Endothelial cell of umbilical vein (primary cell): ENCODE measurements at regions not wholly inside any gene's neighbourhood (a gene's known extent, or its start where the extent isn't known, plus 50 kb on each side); places are given as distances from the start of the nearest gene placed in this dataset.

Experiments
- BruUV-seq: library from RNA; stranded (reverse); fragments of 400-500 nt; replicated peaks from 2 replicates; lab custom pipeline; 2021; lab: Mats Ljungman, UMichigan
- CTCF ChIA-PET: fragments of 300-600, 350-600 bp; sonication (Branson Sonifier 250); formaldehyde crosslinking; loops from one replicate; lab custom pipeline; 2021; ENCODE audit warnings: antibody characterized with exemption, inconsistent platforms; lab: Charles Lee
- POLR2A ChIA-PET: fragments of 300-600, 350-600 bp; sonication (Branson Sonifier 250); formaldehyde crosslinking; loops from one replicate; lab custom pipeline; 2021; ENCODE audit warnings: antibody characterized with exemption, inconsistent platforms; lab: Charles Lee
- DNase-seq: peaks from one replicate; pipeline ENCODE4 v3.0.0-alpha.2; 2011; ENCODE audit warnings: low read depth, low spot score
- FAIRE-seq: peaks from 2 replicates; lab custom pipeline; 2011; peaks lifted over from hg19 to GRCh38; lab: Jason Lieb, UNC
- H2AFZ ChIP-seq: 2 replicates; pipeline ENCODE4 v1.6.0; 2012; ENCODE audit warnings: low read depth, low read length, control low read depth, inconsistent platforms
- H3K27ac ChIP-seq: 2 replicates; pipeline ENCODE4 v1.5.1; 2011; ENCODE audit warnings: low read depth, mild to moderate bottlenecking, control low read depth, low read length, moderate library complexity; ENCODE audit not compliant: insufficient read depth
- H3K27me3 ChIP-seq, 2 experiments: 2 replicates each; pipeline versions ENCODE4 v1.6.0 to v1.6.1; 2011; ENCODE audit warnings: low read length in 2 of 2, mixed read lengths in 1 of 2; ENCODE audit not compliant: control insufficient read depth in 2 of 2, insufficient read depth in 2 of 2
- H3K36me3 ChIP-seq, 2 experiments: 2 replicates in 1 of 2; 3 replicates in 1 of 2; pipeline ENCODE4 v1.5.1; 2011; ENCODE audit warnings: low read length in 2 of 2, mild to moderate bottlenecking in 1 of 2, moderate library complexity in 1 of 2; ENCODE audit not compliant: control insufficient read depth in 2 of 2, insufficient read depth in 2 of 2; ENCODE audit errors: extremely low read depth in 1 of 2
- H3K4me1 ChIP-seq: 3 replicates; pipeline ENCODE4 v1.5.1; 2011; ENCODE audit warnings: mild to moderate bottlenecking, low read length; ENCODE audit not compliant: control insufficient read depth, insufficient read depth; ENCODE audit errors: extremely low read depth
- H3K4me2 ChIP-seq: 2 replicates; pipeline ENCODE4 v1.6.1; 2011; ENCODE audit warnings: low read length, control low read depth, mixed read lengths; ENCODE audit not compliant: insufficient read depth
- H3K4me3 ChIP-seq, 3 experiments: fragments of 200-600 bp in 1 of 3; sonication (generic), shearing (Covaris generic) in 1 of 3; replicated peaks in 1 of 3; 2 replicates each; pipeline ENCODE4 v1.5.1; 2011 to 2016; ENCODE audit warnings: control low read depth in 3 of 3, low read length in 3 of 3, mild to moderate bottlenecking in 2 of 3, inconsistent platforms in 1 of 3, low read depth in 1 of 3, moderate library complexity in 1 of 3; ENCODE audit not compliant: insufficient read depth in 1 of 3
- H3K79me2 ChIP-seq: 2 replicates; pipeline ENCODE4 v1.6.0; 2012; ENCODE audit warnings: low read length, inconsistent platforms; ENCODE audit not compliant: control insufficient read depth, insufficient read depth
- H3K9ac ChIP-seq: replicated peaks from 2 replicates; pipeline ENCODE3; 2011; ENCODE audit warnings: low read length, control low read depth; ENCODE audit not compliant: insufficient read depth; ENCODE audit errors: extremely low read depth
- H3K9me1 ChIP-seq: replicated peaks from 3 replicates; pipeline ENCODE4 v1.6.0; 2011; ENCODE audit warnings: mild to moderate bottlenecking, low read length; ENCODE audit not compliant: control insufficient read depth, insufficient read depth; ENCODE audit errors: extremely low read depth
- H3K9me3 ChIP-seq: replicated peaks from 2 replicates; pipeline ENCODE4 v1.5.1; 2012; ENCODE audit warnings: low read length, inconsistent platforms; ENCODE audit not compliant: control insufficient read depth, insufficient read depth
- H4K20me1 ChIP-seq: replicated peaks from 2 replicates; pipeline ENCODE3; 2011; ENCODE audit warnings: mild to moderate bottlenecking, low read length; ENCODE audit not compliant: control insufficient read depth, insufficient read depth; ENCODE audit errors: extremely low read depth
- EZH2 ChIP-seq: IDR thresholded peaks from 2 replicates; pipeline ENCODE4 v1.6.1; 2012; ENCODE audit warnings: borderline replicate concordance, low read depth, mild to moderate bottlenecking, moderate library complexity, low read length, inconsistent platforms; ENCODE audit not compliant: severe bottlenecking
- FOS ChIP-seq: IDR thresholded peaks from 2 replicates; pipeline ENCODE4 v1.6.1; 2011; ENCODE audit warnings: mild to moderate bottlenecking, low read length, moderate library complexity, borderline replicate concordance; ENCODE audit not compliant: insufficient read depth
- GATA2 ChIP-seq: IDR thresholded peaks from 2 replicates; pipeline ENCODE4 v1.7.0; 2011; ENCODE audit warnings: low read depth, mild to moderate bottlenecking, moderate library complexity, mixed read lengths, low read length; ENCODE audit not compliant: insufficient read length, insufficient read depth
- JUN ChIP-seq: IDR thresholded peaks from 2 replicates; pipeline ENCODE4 v1.6.1; 2011; ENCODE audit warnings: borderline replicate concordance, low read depth; ENCODE audit not compliant: insufficient read length, insufficient read depth
- MYC ChIP-seq: IDR thresholded peaks from one replicate; pipeline ENCODE4 v1.6.1; 2011; ENCODE audit warnings: mild to moderate bottlenecking, low read depth, low read length
- POLR2A ChIP-seq: IDR thresholded peaks from 2 replicates; pipeline ENCODE4 v1.6.1; 2012; ENCODE audit warnings: low read depth, mild to moderate bottlenecking, control low read depth, low read length
- POLR2AphosphoS5 ChIP-seq: IDR thresholded peaks from 2 replicates; pipeline ENCODE4 v1.6.1; 2012; ENCODE audit warnings: low read depth, mild to moderate bottlenecking, control low read depth, low read length, moderate library complexity; ENCODE audit not compliant: insufficient read depth
- dilution Hi-C: fragments of 300-500 bp; cut with MboI; formaldehyde crosslinking; loops from one replicate; pipeline ENCODE4 v1.15.0; 2019; ENCODE audit warnings: low sequenced_read_pairs; ENCODE audit not compliant: extremely low pct_ligation_motif_present
- intact Hi-C: fragments of 100-400 bp; cut with micrococcal nuclease; formaldehyde crosslinking; loops from one replicate; pipeline ENCODE4 v1.10.0; 2022
- TF ChIP-seq, protein P1 (sequence below): IDR thresholded peaks from 2 replicates; pipeline ENCODE4 v1.6.1; 2011; ENCODE audit not compliant: insufficient read depth, insufficient read length
- TF ChIP-seq, protein P2 (sequence below), 2 donors: IDR thresholded peaks; 1 replicate in 1 of 2; 2 replicates in 1 of 2; pipeline ENCODE4 v1.5.1; 2011; ENCODE audit warnings: low read length in 2 of 2, mild to moderate bottlenecking in 2 of 2, moderate library complexity in 2 of 2, control low read depth in 1 of 2, inconsistent platforms in 1 of 2, low read depth in 1 of 2; ENCODE audit not compliant: insufficient read depth in 1 of 2; ENCODE audit errors: extremely low read depth in 1 of 2

DNA sequence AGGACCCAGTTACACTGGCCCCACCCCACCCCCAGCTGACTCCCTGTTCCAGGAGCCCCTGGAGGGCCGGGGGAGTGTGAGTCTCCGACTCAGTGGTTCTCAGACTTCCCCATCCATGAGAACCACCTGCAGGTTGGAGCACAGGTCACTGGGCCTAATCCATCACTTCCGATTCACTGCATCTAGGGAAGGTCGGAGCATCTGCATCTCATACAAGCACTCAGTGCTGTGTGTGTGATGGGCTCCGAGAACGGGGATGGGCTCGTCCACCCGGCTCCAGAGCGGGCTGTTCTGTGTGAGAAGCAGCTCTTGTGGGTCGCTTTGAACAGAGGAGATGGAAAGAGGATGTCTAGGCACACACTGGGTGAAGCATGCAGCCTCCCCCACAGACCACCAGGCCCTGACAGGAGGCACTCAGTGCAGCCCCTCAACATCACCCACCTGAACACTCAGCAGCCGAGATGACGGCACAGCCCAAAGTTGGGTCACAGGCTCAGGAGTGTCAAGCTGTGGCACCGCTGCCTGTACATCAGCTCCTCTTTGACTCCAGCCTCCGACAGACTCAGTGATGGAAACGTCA is 541.4 kb downstream of the BRD1 start:
- DNase-seq: no peak
- POLR2A ChIA-PET: no interaction called here
- no peaks in the 10 kb centered on the region for H4K20me1 ChIP-seq
- H3K36me3 ChIP-seq: no peaks in the 10 kb centered on the region
- H3K4me3 ChIP-seq: no peak overlapping the region
- no peaks in the 10 kb centered on the region for H3K79me2 ChIP-seq
- H3K4me2 ChIP-seq: no peak overlapping the region
- intact Hi-C loops (no loop called here), dilution Hi-C loops (no loop called here)
- H3K9me3 ChIP-seq: peaks cover 2% of the 10 kb centered on the region
- H3K4me1 ChIP-seq: no peaks in the 10 kb centered on the region
- CTCF ChIA-PET: no interaction called here
- H2AFZ ChIP-seq: no peak overlapping the region
- no peak overlapping the region for H3K9ac ChIP-seq
- H3K27ac ChIP-seq: no peak overlapping the region
- FAIRE-seq: no peak
- H3K27me3 ChIP-seq: no peaks in the 10 kb centered on the region
- no peaks in the 10 kb centered on the region for H3K9me1 ChIP-seq
- TF ChIP-seq JUN (no peak), FOS (no peak), POLR2A (no peak), GATA2 (no peak), EZH2 (no peak), MYC (no peak), POLR2AphosphoS5 (no peak)
- TF ChIP-seq, protein P1, sequence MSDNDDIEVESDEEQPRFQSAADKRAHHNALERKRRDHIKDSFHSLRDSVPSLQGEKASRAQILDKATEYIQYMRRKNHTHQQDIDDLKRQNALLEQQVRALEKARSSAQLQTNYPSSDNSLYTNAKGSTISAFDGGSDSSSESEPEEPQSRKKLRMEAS: no peak
- TF ChIP-seq, protein P2, sequence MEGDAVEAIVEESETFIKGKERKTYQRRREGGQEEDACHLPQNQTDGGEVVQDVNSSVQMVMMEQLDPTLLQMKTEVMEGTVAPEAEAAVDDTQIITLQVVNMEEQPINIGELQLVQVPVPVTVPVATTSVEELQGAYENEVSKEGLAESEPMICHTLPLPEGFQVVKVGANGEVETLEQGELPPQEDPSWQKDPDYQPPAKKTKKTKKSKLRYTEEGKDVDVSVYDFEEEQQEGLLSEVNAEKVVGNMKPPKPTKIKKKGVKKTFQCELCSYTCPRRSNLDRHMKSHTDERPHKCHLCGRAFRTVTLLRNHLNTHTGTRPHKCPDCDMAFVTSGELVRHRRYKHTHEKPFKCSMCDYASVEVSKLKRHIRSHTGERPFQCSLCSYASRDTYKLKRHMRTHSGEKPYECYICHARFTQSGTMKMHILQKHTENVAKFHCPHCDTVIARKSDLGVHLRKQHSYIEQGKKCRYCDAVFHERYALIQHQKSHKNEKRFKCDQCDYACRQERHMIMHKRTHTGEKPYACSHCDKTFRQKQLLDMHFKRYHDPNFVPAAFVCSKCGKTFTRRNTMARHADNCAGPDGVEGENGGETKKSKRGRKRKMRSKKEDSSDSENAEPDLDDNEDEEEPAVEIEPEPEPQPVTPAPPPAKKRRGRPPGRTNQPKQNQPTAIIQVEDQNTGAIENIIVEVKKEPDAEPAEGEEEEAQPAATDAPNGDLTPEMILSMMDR (IDR thresholded peaks at IDR 0.05; ENCODE audit: extremely low read depth in 1 of 2, insufficient read depth in 1 of 2, low read depth in 1 of 2, low read length in 2 of 2): no peak
- no TSS peak for BruUV-seq
